Loucy (cell line): ENCODE measurements at regions not wholly inside any gene's neighbourhood (a gene's known extent, or its start where the extent isn't known, plus 50 kb on each side); places are given as distances from the start of the nearest gene placed in this dataset.

Experiments
- EZH2phosphoT487 ChIP-seq: fragments of 200-600 bp; IDR thresholded peaks from 2 replicates; pipeline ENCODE4 v1.6.1; 2018; ENCODE audit warnings: antibody characterized with exemption, mild to moderate bottlenecking, moderate library complexity, borderline replicate concordance
- TF ChIP-seq, protein P1 (sequence below): fragments of 200-600 bp; sonication (generic); conservative IDR thresholded peaks from 2 replicates; pipeline ENCODE4 v1.5.1; 2014; ENCODE audit warnings: mild to moderate bottlenecking, antibody characterized with exemption, low read length

DNA sequence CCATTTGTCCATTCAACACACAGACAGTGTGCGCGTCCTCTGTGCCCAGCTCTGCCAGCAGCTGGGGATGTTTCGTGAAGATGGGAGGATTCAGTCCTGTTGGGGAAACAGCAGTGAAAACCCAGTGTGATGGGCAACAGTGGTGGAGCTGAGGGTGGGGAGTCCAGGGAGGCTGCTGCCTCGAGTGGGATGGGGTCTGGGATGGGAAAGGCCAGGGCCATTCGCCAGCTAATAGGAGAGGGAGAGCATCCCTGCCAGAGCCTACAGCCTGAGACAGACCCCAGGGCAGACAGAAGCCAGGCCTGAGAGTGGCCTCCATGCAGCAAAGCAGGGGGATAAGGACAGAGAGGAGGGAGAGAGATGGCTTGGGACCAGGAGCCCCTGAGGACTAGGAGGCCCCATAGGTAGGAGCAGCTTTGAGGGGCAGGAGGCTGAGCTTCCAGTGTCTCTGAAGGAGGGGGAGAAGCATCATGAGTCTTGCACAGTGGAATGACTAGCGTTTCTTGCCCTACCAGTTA, 252.6 kb downstream of the NPHP4 start:
- TF ChIP-seq, protein P1, sequence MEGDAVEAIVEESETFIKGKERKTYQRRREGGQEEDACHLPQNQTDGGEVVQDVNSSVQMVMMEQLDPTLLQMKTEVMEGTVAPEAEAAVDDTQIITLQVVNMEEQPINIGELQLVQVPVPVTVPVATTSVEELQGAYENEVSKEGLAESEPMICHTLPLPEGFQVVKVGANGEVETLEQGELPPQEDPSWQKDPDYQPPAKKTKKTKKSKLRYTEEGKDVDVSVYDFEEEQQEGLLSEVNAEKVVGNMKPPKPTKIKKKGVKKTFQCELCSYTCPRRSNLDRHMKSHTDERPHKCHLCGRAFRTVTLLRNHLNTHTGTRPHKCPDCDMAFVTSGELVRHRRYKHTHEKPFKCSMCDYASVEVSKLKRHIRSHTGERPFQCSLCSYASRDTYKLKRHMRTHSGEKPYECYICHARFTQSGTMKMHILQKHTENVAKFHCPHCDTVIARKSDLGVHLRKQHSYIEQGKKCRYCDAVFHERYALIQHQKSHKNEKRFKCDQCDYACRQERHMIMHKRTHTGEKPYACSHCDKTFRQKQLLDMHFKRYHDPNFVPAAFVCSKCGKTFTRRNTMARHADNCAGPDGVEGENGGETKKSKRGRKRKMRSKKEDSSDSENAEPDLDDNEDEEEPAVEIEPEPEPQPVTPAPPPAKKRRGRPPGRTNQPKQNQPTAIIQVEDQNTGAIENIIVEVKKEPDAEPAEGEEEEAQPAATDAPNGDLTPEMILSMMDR, result no peak
- no peak for TF ChIP-seq EZH2phosphoT487
